ENCODE measurements at regions not wholly inside any gene's neighbourhood (a gene's known extent, or its start where the extent isn't known, plus 50 kb on each side); places are given as distances from the start of the nearest gene placed in this dataset.
"Not testable (repeated sequence)": the region's sequence is repeated elsewhere in the genome, so short reads cannot be mapped to it uniquely, and the experiment has no call there.

- DNase-seq = not testable (repeated sequence)
Observed at GRCh38 chr9:67111733-67112132, 119.4 kb upstream of the SPATA31A3 start.

DNA sequence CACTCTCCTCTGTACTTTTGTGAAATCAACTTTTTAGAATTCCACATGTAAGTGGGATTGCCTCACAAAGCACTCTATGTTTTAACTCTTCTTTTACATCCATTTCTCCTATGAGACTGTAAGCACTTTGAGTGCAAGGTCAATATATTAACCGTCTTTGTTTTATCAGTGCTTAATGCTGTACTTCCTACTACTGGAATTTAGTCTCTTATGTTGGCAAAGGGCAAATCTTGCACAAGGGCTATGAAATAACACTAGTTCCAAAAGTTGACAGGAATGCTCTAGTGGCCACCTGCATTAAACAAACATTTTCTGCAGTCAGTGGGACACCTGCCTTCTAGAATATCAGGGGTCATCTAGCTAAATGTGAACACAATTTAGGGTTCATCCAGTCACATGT lies 117.5 kb upstream of the SPATA31A3 start:
- not testable (repeated sequence) for DNase-seq

GRCh38 chr9:67106659-67107058 lies 114.3 kb upstream of the SPATA31A3 start:
- not testable (repeated sequence) for DNase-seq

GRCh38 chr9:67102506-67103276 lies 110.3 kb upstream of the SPATA31A3 start:
- not testable (repeated sequence) for DNase-seq

- DNase-seq = not testable (repeated sequence)
Observed at GRCh38 chr9:67091104-67091503, 98.8 kb upstream of the SPATA31A3 start.

GRCh38 chr9:67086862-67087261 lies 94.5 kb upstream of the SPATA31A3 start:
- not testable (repeated sequence) for DNase-seq

- not testable (repeated sequence) for DNase-seq
Observed at GRCh38 chr9:67066140-67066539, 73.8 kb upstream of the SPATA31A3 start.

- DNase-seq = peak; percentile 1
Observed at GRCh38 chr9:67058898-67059715, 66.8 kb upstream of the SPATA31A3 start.

All from fibroblast of skin of right biceps (primary cell).